ENCODE measurements at regions not wholly inside any gene's neighbourhood (a gene's known extent, or its start where the extent isn't known, plus 50 kb on each side); places are given as distances from the start of the nearest gene placed in this dataset.

DNA sequence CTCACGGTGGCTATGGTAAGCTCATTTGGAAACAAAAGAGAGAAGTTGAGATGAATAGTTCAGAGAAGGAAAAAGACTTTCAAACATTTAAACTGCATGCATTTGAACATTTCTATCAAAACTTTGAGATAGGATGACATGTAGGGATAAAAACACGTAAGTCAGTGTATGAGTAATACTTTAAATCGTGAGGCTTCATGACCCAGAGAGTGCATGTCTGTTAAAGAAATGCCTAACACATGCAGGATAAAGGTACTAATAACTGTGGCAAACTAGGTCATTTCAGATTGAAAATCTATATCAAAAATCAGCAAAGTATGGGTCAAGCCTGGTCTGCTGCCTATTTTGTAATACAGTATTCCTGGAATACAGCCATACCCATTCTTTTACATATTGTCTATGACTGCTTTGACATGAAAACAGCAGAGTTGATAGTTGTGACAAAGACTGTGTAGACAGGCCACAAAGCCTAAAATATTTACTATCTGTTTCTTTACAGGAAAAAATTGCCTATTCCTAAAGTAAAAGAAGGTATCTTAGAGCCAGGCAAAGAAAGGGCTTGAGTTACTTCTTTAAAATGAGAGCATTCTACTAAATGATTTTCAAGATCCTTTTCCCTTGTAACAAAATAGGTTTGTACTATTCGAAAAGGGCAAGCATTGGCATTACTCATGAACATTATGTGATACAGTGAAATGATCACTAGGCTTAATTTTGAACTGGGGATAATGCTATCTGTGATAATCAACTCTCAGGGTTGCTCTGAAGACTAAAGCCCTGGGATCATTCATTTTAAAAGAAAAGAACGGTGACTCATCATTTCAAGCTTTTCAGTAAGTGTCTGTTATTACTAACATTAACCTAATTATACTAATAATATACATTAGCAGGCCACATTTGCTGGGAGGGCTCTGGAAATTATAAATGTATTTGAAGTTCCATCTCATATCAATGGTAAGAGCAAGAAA, 185.9 kb downstream of the CRPPA start:
- Mint-ChIP-seq H3K27me3 (no peaks in the 10 kb centered on the region), H3K9me3 (ENCODE audit: low read depth) (peaks cover 13% of the 10 kb centered on the region), H3K4me1 (ENCODE audit: low read depth) (no peaks in the 10 kb centered on the region), H3K36me3 (peaks cover 13% of the 10 kb centered on the region), H3K27ac (no peak overlapping the region), H3K4me3 (no peak overlapping the region)

DNA sequence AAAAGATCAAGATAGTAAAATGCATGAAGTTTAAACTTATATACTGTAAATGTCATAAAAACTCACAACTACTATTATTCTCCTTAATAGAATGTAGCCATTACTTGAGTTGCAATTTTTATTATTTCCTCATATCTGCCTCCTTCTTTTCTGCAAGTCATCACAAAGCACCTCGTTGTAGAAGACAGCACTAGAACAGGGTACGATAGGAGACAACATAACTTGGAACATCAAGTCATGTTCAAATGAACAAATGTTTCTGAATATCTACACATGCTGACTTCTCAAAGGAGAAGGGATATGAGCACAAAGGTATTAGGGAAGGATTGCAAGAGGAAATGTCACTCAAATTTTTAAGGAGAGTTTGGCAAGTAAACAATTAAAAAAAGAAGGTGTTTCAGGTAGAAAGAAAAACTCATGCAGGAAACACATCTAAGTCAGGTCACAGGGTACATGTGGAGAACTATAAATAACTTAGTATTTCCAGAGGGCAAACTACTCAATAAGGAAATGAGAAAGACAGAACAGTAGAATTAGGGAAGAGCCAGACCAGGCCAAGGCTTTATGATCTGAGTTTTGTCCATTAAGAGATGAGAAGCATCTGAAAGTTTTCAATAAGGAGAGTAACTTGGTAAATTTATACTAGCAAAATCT, 186.7 kb downstream of the CRPPA start:
- Mint-ChIP-seq H3K9me3 (ENCODE audit: low read depth) (peaks cover 13% of the 10 kb centered on the region), H3K27me3 (no peaks in the 10 kb centered on the region), H3K4me3 (no peak overlapping the region), H3K27ac (no peak overlapping the region), H3K36me3 (peaks cover 19% of the 10 kb centered on the region), H3K4me1 (ENCODE audit: low read depth) (no peaks in the 10 kb centered on the region)

DNA sequence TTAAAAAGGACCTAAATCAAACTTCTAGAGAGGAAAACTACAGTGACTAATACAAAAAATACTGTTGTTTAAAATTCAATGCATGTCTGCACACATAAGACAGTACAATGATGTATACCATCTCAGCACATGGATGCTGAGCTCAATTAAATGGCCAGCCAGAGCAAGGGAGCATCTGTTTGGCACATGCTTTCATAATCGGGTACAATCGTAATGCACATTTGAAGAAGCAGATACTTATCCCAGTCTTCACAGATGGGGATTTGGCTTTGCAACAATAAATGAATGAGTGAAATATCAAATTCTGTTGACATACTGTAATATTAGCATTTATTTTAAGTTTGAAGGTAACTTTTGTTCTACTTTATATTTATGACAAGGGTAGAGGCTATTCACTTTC, 187.8 kb downstream of the CRPPA start:
- peaks cover 20% of the 10 kb centered on the region for H3K9me3 Mint-ChIP-seq (ENCODE audit: low read depth)
- H3K4me3 Mint-ChIP-seq, result no peak overlapping the region
- no peaks in the 10 kb centered on the region for H3K27me3 Mint-ChIP-seq
- H3K4me1 Mint-ChIP-seq (ENCODE audit: low read depth), result no peaks in the 10 kb centered on the region
- H3K36me3 Mint-ChIP-seq, result peaks cover 19% of the 10 kb centered on the region
- no peak overlapping the region for H3K27ac Mint-ChIP-seq

DNA sequence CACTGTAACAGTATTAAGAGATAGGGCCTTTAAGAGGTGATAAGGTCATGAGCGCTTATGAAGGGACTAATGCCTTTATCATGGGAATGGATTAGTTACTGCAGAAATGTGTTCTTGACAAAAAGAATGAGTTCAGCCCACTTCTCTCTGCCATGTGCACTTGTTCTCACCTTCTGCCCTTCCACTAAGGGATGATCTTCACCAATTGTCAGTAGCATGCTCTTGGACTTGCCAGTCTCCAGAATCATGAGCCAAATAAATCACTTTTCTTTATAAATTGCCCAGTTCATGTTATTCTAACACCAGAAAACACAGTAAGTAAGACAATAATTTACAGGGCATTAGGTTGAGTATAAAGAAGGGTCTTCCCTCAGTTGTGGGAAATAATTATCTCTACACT, 189.1 kb downstream of the CRPPA start:
- H3K27me3 Mint-ChIP-seq, result no peaks in the 10 kb centered on the region
- H3K4me1 Mint-ChIP-seq (ENCODE audit: low read depth), result no peaks in the 10 kb centered on the region
- H3K9me3 Mint-ChIP-seq (ENCODE audit: low read depth), result peaks cover 24% of the 10 kb centered on the region
- H3K4me3 Mint-ChIP-seq, result no peak overlapping the region
- peaks cover 19% of the 10 kb centered on the region for H3K36me3 Mint-ChIP-seq
- H3K27ac Mint-ChIP-seq, result no peak overlapping the region

DNA sequence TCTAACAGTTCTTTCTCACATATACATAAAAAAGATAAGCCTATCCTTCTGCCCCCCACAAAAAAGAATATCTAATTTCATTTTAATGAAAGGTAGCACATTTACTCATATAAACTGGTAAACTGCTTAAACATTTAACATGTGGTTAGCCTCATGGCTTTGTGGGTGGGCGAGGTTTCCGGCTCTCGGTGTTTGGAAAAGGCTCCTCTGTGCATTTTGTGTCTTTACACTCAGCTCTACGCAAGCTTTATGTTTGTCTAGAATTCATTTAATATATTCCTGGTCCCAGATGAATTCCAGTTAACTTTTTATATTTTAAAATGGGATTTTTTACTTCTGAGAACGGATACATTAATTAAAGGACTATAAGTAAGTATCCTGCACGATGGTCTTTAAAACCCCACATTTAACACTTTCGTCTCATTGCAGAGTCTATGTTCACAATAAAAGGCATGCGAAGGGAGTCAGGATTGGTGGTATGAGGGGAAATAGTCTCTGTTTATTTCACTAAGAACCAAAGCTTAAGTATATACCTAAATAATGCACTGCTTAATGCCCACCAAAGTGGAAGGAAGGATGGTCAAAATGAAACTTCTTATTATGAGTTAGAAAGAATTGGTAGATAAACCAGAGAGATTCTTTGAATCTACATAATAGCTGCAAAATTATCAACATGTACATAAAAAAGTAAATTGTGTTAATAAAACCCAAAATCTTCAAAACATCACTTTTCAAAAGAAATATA, 197.2 kb downstream of the CRPPA start:
- H3K4me3 Mint-ChIP-seq, result peak overlapping the region; percentile 35
- H3K9me3 Mint-ChIP-seq (ENCODE audit: low read depth), result peaks cover 7% of the 10 kb centered on the region
- H3K27me3 Mint-ChIP-seq, result no peaks in the 10 kb centered on the region
- H3K36me3 Mint-ChIP-seq, result no peaks in the 10 kb centered on the region
- H3K4me1 Mint-ChIP-seq (ENCODE audit: low read depth), result peaks cover 19% of the 10 kb centered on the region
- no peak overlapping the region for H3K27ac Mint-ChIP-seq

DNA sequence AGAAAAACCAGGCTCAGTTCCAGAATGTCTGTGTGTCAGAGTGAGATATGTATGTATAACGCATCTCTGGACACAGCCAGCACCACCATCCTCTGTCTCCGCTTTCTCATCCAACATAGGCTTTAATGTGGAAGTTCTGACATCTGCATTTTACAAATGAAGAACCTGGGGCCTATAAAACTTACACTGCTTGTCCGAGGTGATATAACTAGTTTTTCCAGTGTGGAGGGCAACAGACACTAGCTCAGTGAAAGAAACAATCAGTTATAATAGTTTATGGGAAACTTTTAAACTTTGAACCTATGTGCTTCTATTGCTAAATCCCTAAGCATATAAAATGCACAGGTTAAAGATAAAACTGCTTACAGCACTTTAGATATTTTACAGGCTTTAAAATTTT, 208.7 kb downstream of the CRPPA start:
- Mint-ChIP-seq H3K36me3 (no peaks in the 10 kb centered on the region), H3K27me3 (no peaks in the 10 kb centered on the region), H3K4me1 (ENCODE audit: low read depth) (no peaks in the 10 kb centered on the region)

DNA sequence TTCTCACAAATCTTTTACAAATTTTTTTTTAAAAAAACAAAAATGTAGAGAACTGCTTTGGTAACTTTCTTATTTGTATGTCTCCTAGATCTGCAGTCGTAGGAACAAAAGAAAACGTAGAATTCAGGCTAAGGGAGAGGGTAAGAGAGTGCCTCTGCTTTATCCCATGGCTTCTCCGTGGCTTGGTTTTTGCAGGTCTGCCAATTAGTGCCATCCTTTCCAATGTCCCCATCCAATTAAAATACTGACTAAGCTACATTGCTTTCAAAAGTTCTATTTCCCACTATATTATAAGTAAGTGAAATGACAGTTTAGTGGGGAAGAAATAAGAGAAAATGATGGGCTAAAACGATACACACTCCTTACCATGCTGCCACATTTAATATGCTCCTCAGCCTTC, 209.3 kb downstream of the CRPPA start:
- Mint-ChIP-seq H3K27ac (no peak overlapping the region), H3K4me1 (ENCODE audit: low read depth) (no peaks in the 10 kb centered on the region), H3K27me3 (no peaks in the 10 kb centered on the region), H3K9me3 (ENCODE audit: low read depth) (no peaks in the 10 kb centered on the region), H3K4me3 (no peak overlapping the region), H3K36me3 (no peaks in the 10 kb centered on the region)

More for the DNA sequence above, 208.7 kb downstream of the CRPPA start:
- Mint-ChIP-seq H3K4me3 (no peak overlapping the region), H3K27ac (no peak overlapping the region), H3K9me3 (ENCODE audit: low read depth) (no peaks in the 10 kb centered on the region)

DNA sequence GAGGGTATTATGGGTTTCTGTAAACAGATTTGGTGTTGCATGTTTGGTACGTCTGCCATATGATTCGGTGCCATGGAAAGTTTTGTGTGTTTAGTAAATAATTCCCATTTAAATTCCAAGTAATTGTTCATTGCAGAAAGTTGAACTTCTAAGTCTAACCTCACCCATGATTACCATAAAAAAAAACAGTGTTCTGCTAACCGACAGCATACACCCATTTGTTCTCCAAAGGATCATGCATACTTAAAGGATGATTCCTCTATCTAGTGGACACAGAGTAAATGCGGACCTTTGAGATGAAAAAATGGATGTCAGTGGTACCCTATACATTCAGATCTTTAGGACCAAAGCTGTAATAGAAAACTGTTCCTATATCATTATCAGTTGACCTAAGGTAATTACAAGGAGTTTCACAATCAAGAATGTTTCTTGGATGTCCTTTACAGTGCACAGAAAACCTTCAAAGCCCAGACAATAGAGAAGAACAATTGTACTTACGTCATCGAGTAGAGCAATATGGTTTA, 209.9 kb downstream of the CRPPA start:
- no peaks in the 10 kb centered on the region for H3K27me3 Mint-ChIP-seq
- H3K9me3 Mint-ChIP-seq (ENCODE audit: low read depth), result no peaks in the 10 kb centered on the region
- no peak overlapping the region for H3K27ac Mint-ChIP-seq
- H3K4me1 Mint-ChIP-seq (ENCODE audit: low read depth), result no peaks in the 10 kb centered on the region
- no peaks in the 10 kb centered on the region for H3K36me3 Mint-ChIP-seq
- H3K4me3 Mint-ChIP-seq, result no peak overlapping the region

DNA sequence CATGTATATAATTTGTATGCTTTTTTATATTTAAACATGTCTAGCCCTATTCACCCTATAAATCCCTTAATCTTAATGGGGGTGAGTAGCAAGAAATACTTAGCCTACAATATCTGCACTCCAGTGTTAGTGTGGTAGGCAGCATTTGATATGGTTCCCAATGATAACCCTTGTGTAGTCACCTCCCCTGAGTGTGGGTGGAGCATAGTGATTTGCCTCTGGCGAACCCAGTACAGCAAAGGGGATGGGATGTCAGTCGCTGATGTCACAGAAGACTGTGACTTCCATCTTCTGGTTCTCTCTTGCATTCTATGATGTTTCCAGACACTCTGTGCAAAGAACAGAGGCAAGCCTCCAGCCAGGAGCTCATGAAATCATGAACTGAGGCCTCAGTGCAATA, 211.2 kb downstream of the CRPPA start:
- H3K27ac Mint-ChIP-seq, result no peak overlapping the region
- H3K4me1 Mint-ChIP-seq (ENCODE audit: low read depth), result no peaks in the 10 kb centered on the region
- no peak overlapping the region for H3K4me3 Mint-ChIP-seq
- H3K27me3 Mint-ChIP-seq, result no peaks in the 10 kb centered on the region
- H3K36me3 Mint-ChIP-seq, result no peaks in the 10 kb centered on the region
- no peaks in the 10 kb centered on the region for H3K9me3 Mint-ChIP-seq (ENCODE audit: low read depth)

DNA sequence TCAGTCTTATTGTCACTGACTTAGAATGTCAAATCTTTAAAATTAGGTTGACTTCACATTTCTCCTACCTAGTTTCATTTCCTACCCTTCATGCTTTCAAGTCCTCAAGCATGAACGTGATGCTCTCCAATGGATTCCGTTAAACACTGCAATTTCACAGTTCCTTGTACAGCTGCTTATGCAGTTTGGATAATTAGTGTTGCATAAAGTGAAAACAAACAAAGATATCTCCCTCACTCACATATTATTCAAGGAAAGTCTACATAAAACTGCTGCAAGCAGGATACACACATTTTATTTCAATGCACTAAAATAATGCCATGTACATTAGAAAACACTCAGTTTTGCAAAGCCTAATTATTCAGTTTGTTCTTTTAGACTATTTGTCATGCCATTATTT, 214.0 kb downstream of the CRPPA start:
- Mint-ChIP-seq H3K36me3 (no peaks in the 10 kb centered on the region), H3K27ac (no peak overlapping the region), H3K4me3 (no peak overlapping the region), H3K27me3 (no peaks in the 10 kb centered on the region), H3K4me1 (ENCODE audit: low read depth) (no peaks in the 10 kb centered on the region), H3K9me3 (ENCODE audit: low read depth) (no peaks in the 10 kb centered on the region)

DNA sequence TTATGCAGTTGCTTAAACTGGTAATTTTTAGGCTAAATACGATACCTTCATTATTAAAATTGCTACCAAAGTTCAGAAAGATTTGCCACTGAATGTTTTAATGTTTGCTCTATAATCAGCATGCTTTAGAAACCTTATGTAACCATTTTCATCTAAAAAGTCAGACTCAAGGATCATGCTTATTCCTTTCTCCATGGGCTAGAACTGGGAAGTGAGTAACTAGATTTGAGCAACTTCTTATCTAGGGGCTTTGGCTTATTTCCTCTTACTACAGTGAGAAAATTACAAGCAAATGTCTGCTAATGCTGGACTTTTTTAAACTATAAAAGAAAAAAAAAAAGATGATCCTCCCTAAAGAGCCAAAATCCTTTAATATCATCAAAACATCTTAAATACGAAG, 215.9 kb downstream of the CRPPA start:
- no peaks in the 10 kb centered on the region for H3K36me3 Mint-ChIP-seq
- H3K4me1 Mint-ChIP-seq (ENCODE audit: low read depth), result no peaks in the 10 kb centered on the region
- H3K9me3 Mint-ChIP-seq (ENCODE audit: low read depth), result no peaks in the 10 kb centered on the region
- no peaks in the 10 kb centered on the region for H3K27me3 Mint-ChIP-seq
- H3K4me3 Mint-ChIP-seq, result no peak overlapping the region
- H3K27ac Mint-ChIP-seq, result no peak overlapping the region

DNA sequence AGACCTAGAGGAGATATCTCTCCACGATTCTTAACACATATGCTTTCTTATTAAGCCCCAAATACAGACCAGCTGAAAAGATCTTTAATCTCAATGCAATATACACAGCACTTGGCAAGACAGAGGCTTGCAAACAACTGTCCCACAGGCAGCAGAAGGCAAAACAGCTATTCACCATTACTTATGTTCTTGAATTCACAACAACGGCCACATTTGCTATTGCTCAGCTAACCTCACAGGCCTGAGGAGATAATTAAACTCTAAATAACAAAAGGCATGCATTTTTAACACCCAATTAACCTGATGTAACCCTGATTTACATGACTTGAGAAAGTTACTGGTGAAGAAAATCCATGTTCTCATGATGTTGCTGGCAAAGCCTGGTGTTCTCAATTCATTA, 216.4 kb downstream of the CRPPA start:
- Mint-ChIP-seq H3K4me3 (no peak overlapping the region), H3K27me3 (no peaks in the 10 kb centered on the region), H3K4me1 (ENCODE audit: low read depth) (no peaks in the 10 kb centered on the region), H3K9me3 (ENCODE audit: low read depth) (no peaks in the 10 kb centered on the region), H3K27ac (no peak overlapping the region), H3K36me3 (no peaks in the 10 kb centered on the region)

DNA sequence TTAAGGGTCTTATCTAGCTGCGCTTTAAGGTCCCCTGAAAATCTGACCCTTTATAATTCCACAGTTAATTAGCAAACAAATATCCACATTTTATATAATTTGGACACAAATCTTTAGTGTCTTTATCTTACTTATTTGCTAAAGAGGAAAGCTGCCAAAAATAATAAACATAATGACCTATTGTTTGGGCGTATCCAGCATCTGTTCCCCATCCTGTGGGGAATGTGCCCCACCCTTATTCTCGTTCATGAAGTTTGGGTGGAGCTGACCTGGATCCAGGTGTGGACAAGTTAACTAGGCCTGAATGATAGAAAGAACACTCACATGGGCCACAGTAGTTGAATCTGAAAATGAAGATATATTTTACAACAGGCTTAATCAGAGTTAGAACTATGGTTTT, 218.3 kb downstream of the CRPPA start:
- no peaks in the 10 kb centered on the region for H3K4me1 Mint-ChIP-seq (ENCODE audit: low read depth)
- no peaks in the 10 kb centered on the region for H3K9me3 Mint-ChIP-seq (ENCODE audit: low read depth)
- no peak overlapping the region for H3K27ac Mint-ChIP-seq
- no peaks in the 10 kb centered on the region for H3K36me3 Mint-ChIP-seq
- no peak overlapping the region for H3K4me3 Mint-ChIP-seq
- H3K27me3 Mint-ChIP-seq, result no peaks in the 10 kb centered on the region

DNA sequence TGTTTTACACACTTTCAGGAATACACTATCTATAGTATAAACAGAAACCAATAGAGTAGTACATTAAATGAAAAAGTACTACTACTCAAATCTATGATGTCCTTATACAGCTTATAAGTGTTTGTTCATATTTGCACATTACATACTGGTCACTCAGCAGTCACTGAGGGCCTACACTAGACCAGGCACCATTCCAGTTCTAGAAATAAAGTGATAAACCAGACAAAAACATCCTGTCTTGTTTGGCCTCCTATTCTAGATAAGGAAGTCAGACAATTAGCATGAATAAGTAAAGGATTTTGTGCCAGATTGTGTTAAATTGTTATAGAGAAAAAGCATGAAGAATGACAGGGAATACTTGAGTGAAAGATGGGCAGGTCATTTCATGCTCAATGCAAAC, 219.0 kb downstream of the CRPPA start:
- H3K27me3 Mint-ChIP-seq, result no peaks in the 10 kb centered on the region
- H3K27ac Mint-ChIP-seq, result no peak overlapping the region
- no peaks in the 10 kb centered on the region for H3K4me1 Mint-ChIP-seq (ENCODE audit: low read depth)
- no peaks in the 10 kb centered on the region for H3K36me3 Mint-ChIP-seq
- no peaks in the 10 kb centered on the region for H3K9me3 Mint-ChIP-seq (ENCODE audit: low read depth)
- H3K4me3 Mint-ChIP-seq, result no peak overlapping the region

DNA sequence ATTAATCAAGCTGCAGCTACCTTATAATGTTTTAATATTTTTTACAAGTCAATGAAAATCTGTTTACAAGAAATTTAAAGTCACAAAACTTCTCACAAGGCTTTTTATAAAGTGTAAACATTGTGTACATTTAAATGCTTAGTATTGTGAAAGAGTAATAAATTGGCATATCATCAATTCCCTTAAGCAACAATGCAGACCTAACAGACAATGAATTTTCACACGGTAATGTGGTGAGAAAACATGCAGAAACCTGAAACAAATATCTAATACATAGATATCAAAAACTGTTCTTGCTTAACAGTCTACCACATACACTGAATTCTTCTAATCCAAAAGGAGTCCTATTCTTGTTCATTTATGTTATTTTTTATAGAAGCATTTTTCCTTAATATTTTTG, 220.7 kb downstream of the CRPPA start:
- H3K27ac Mint-ChIP-seq, result no peak overlapping the region
- no peaks in the 10 kb centered on the region for H3K4me1 Mint-ChIP-seq (ENCODE audit: low read depth)
- no peak overlapping the region for H3K4me3 Mint-ChIP-seq
- H3K9me3 Mint-ChIP-seq (ENCODE audit: low read depth), result no peaks in the 10 kb centered on the region
- no peaks in the 10 kb centered on the region for H3K27me3 Mint-ChIP-seq
- H3K36me3 Mint-ChIP-seq, result no peaks in the 10 kb centered on the region
